ENCODE measurements at regions not wholly inside any gene's neighbourhood (a gene's known extent, or its start where the extent isn't known, plus 50 kb on each side); places are given as distances from the start of the nearest gene placed in this dataset.

- TF ChIP-seq, protein P1, sequence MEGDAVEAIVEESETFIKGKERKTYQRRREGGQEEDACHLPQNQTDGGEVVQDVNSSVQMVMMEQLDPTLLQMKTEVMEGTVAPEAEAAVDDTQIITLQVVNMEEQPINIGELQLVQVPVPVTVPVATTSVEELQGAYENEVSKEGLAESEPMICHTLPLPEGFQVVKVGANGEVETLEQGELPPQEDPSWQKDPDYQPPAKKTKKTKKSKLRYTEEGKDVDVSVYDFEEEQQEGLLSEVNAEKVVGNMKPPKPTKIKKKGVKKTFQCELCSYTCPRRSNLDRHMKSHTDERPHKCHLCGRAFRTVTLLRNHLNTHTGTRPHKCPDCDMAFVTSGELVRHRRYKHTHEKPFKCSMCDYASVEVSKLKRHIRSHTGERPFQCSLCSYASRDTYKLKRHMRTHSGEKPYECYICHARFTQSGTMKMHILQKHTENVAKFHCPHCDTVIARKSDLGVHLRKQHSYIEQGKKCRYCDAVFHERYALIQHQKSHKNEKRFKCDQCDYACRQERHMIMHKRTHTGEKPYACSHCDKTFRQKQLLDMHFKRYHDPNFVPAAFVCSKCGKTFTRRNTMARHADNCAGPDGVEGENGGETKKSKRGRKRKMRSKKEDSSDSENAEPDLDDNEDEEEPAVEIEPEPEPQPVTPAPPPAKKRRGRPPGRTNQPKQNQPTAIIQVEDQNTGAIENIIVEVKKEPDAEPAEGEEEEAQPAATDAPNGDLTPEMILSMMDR (IDR thresholded peaks at IDR 0.05; ENCODE audit: low read depth, low read length) = no peak
- TF ChIP-seq EZH2phosphoT487 (IDR thresholded peaks at IDR 0.05; ENCODE audit: low read depth) = no peak
These were observed 1560.0 kb upstream of the LRRTM3 start for GRCh38 chr10:65365878-65366277.
